Thyroid gland (tissue), 4 donors: ENCODE measurements at regions not wholly inside any gene's neighbourhood (a gene's known extent, or its start where the extent isn't known, plus 50 kb on each side); places are given as distances from the start of the nearest gene placed in this dataset.

Experiments
- CTCF ChIP-seq, 6 experiments: fragments of 200-600 bp in 3 of 6; fragments of 450-650 bp in 3 of 6; sonication (generic) in 3 of 6; IDR thresholded peaks; one replicate each; pipeline ENCODE4 v1.5.1; 2016 to 2019; ENCODE audit warnings: antibody characterized with exemption in 6 of 6, mild to moderate bottlenecking in 2 of 6, inconsistent platforms in 1 of 6, moderate library complexity in 1 of 6
- POLR2A ChIP-seq, 2 donors: fragments of 450-650 bp; IDR thresholded peaks; one replicate each; pipeline ENCODE4 v1.6.1; 2017; ENCODE audit warnings: antibody characterized with exemption in 2 of 2, mild to moderate bottlenecking in 2 of 2, moderate library complexity in 1 of 2

- TF ChIP-seq POLR2A (IDR thresholded peaks at IDR 0.05), result no peak
- no peak for TF ChIP-seq CTCF (IDR thresholded peaks at IDR 0.05)
These were observed 1086.8 kb downstream of the BRD1 start for GRCh38 chr22:48740731-48741405.
